SKM-1 (cell line): ENCODE measurements at regions not wholly inside any gene's neighbourhood (a gene's known extent, or its start where the extent isn't known, plus 50 kb on each side); places are given as distances from the start of the nearest gene placed in this dataset.
"Not testable (repeated sequence)": the region's sequence is repeated elsewhere in the genome, so short reads cannot be mapped to it uniquely, and the experiment has no call there.

Experiments used
- DNase-seq: peaks from one replicate; lab custom pipeline; 2025; ENCODE audit not compliant: unreplicated experiment; lab: John Stamatoyannopoulos, UW

DNA sequence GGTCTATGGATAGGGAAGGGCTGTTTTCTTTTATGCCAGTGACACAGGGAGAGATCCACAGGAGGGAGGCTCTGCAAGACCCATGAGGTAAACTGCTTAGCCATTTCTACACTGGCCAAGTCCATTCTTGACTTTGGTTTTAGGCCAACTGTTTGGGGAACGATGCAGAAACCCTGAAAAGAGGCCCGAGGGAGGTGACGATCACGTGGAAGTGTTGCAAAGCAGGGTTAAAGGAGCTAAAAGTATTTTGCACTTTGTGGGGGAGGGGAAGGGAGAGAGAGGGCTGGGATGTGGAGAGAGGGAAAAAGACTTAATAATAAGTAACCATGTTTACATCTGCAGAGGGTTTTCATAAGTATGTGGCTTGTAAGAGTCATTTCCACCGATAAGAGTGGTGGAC lies 239.7 kb downstream of the EMX2 start:
- no peak for DNase-seq

DNA sequence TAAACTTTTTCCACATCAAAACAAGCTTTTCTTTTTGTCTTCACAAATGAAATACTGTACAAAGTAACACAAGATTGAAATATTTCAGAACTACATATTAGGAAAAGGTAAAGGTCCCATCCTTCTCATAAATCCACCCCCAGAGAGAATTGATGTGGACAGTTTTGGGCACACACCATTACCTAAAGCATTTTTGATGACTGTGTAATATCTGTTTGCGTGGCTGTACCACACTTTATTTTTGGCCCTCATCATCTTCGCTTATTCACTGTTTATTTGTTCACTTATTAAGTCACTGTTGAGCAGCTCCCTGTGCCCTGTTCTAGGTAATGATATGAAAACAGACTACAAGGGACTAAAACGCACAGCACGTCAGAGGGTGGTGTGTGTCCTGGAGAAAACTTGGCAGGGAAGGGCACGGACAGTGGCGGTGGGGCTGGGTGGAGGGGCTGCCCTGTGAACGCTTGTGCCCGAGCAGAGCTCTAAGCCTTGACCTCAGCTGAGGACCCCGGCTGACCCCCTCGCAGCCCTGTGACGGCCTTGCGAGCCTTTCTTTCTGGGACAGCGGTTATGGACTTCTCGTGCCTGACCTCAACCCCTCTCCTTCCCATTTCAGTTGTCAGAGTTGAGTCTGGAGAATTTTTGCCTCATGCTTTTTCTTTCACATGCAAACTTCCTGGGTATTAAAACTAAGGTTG lies 241.3 kb downstream of the EMX2 start:
- DNase-seq, result no peak

DNA sequence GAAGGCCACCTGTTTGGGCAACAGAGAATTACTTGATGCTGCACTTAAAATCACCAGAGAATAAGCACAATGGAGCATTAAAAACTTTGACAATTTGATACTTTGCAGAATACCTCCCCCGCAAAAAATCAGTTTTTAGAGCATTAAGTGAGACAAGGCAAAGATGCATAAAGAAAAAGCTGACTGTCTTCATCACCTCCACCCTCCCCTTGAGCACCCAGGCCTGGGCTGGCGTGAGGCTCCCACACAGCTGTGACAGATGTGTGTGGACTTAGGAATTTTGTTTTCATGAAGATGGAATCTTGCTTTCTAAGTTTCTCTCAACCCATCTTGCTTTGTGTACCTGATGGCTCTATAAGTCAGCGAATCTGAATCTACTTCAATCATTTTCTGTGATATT lies 242.2 kb downstream of the EMX2 start:
- DNase-seq, result no peak

DNA sequence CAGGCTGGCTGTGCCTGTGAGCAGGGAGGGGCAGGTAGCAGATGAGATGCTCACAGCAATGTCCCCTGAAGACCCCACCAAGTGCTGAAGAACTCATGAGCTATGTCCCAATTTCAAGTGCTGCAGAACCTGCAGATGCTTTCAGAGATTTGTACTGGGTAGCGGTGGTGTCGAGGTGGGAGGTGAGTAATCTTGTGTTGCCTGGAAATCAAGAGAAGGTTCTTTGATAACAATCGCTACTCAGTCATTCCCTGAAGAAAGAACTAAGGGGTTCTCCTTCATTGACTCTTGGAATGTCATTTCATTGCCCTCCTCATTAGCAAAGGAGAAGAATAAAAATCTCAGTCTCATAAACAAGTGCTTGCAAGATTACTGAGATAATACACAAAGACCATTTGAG lies 246.4 kb downstream of the EMX2 start:
- DNase-seq, result no peak

DNA sequence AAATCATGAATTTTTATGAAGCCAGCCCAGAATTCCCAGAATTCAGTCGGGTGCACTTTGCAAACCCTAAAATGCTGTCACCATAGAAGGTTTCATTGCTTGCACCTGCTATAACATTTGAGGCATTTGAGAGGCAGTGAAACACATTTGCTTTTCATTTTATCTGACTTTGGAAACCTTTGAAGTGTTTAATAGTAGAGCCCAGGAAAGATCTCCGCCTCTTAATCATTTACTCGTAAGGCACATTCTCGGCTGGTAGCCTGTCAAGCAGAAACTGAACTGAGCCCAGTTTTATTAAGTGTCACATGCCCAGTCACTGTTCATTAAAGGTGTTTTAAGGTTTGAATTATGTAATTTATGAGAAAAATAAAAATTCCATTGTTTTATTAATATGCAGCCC lies 247.6 kb downstream of the EMX2 start:
- DNase-seq, result no peak

DNA sequence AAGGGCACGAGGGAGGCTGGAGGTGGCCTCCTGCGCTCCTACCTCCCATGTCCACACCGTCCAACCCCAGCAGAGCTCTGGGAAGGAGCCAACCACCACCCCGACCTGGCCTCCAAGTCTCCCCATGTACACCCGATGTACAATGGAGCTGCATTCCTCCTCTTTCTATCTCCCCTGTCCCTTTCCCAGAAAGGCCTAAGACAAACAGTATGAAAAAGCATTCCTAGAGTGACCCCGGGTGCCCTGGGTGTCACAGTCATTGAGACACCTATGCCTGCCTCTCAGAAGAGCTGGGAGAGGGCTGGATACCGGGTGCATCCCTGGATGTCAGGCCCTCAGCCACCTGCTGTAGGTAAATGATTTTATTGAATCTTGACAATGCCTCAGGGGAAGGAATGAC lies 248.1 kb downstream of the EMX2 start:
- DNase-seq, result no peak

DNA sequence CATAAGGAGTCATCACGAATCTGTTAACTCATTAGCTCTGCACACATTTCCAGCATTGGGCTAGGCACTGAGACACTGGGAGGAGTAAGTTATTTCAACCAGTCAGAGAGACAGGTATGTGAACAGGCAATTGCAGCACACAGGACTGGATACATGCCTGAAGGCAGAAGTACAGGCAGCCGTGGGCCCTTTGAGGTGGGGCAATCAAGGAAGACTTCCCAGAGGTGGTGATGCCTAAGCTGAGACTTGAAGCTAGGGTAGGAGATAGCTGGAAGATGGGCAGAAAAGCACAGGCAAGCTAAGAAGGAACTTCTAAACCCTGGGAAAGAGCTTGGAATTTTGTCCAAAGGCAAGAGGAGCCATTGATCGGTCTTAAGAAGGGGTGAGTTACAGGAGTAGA lies 249.7 kb downstream of the EMX2 start:
- DNase-seq, result no peak

DNA sequence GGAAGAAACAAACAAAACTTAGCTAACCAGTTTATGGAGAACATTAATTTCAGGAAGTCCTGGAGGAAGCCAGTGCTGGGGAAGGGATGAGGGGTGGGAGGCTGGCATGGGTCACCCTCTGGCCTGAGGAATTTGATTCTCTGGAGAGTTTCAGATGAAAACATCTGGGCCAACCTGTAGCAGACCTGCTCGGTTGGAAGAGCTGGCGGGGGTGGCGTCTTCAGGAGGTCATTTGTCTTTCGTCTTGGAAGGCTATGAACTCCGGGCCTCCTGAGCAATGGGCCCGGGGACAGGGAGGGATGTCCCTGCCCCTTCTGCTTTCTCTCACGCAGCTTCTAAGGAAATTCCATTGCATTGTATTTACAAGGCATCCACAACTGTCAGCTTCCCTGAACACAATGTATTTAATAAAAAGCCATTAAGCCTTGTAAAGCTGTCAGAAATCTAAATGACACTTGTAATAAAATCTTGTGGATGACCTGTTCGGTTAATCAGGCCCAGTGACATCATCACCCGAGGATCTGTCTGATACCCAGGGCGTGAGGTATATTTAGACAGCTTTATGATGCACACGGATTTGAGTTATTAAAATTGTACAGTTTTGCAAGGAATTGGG lies 250.5 kb downstream of the RAB11FIP2 start:
- DNase-seq, result no peak

DNA sequence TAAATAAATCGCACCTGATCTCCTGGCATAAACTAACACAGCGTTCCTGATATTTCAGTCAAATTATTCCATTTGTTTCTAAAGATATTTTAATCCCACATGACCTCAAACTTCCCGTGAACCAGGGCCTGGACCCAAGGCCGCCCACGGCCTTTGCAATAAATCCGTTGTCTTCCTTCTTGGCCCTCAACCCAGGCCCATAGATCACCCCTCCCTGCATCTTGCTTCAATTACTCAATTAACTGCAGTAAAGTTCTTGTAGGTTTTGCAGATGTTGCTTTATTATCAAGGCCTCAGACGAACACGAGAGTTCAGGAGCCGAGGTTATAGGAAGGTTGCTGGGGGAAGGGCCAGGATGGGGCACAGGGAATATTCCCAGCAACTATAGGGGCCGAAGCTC lies 249.4 kb downstream of the RAB11FIP2 start:
- DNase-seq, result no peak

DNA sequence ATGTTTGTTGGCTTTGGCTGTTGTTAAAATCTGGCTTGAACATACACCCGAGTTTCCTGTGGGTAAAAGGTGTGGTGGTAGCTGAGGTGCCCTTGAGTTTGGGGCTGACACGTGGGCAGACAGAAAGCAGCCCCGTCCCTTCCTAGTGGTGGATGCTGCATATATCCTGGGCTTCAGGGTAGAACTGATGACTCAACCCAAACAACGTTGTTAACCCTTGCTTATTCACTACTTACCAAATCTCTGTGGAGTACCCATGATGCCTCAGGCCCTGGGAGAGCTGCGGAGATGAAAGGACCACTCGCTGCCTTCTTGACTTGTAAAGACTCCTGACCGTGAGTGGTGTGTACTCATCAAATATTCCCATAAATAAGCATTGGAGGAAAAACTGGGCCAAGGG lies 245.1 kb downstream of the RAB11FIP2 start:
- no peak for DNase-seq

DNA sequence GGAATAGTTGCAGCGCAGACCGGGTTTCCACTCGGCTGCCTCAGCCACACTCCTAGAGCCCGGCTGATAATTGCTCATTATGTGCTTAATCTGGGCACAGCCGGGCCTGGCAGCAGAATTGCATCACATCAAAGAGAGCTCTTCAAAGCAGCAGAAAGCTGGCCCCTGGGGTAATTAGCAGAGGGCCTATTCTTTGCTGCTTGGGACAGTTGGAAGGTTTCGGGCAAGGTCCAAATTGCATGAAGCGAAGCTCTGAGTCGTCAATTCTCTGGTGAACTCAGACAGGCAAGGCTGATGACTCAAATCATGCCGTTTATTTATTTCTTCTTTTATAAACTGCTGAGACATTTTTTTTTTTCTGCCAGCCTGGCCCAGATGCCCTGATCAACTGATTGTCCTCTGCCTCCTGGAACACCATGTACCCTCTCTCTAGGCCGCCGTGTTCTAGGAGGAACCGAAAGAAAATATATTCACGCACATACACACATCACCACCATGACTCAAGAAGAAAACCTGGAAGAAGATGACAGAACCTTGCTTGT lies 242.2 kb downstream of the RAB11FIP2 start:
- DNase-seq, result no peak

DNA sequence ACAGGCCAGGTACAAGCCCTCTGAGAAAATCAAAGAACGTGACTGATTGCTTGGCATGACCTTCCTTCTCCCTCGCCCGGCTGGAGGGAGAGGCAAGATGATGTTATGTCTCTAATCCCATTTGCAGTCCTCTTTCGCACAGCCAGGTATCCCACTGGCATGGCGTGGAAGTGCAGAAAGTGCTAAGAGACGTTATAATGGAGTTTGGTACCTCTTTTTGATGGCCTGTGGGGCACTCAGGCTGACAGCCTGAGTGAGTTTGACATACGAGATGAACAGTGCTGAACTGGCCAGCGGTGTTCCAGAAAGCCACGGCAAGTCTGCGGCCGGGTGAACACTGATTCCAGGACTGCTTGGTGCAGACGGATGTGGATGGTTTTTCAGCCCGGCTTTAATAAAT lies 241.6 kb downstream of the RAB11FIP2 start:
- DNase-seq, result no peak

DNA sequence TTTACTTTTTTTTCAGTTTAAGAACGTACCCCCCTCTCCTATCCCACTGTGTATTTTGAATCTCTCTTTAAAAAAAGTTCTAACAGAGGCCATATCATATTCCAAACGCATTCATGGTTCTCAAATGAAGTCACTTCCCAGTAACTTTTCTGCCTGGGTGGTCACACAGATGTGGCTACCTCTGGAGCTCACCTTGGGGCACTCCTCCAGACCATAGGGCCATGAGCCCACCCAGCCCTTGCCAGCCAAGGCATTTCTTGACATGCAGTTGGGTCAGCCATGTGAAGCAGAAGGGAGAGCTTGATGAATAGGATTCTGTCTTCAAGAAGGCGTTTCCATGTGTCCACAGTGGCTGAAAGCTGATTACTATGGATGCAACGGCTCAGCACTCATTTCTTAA lies 239.3 kb downstream of the RAB11FIP2 start:
- no peak for DNase-seq

DNA sequence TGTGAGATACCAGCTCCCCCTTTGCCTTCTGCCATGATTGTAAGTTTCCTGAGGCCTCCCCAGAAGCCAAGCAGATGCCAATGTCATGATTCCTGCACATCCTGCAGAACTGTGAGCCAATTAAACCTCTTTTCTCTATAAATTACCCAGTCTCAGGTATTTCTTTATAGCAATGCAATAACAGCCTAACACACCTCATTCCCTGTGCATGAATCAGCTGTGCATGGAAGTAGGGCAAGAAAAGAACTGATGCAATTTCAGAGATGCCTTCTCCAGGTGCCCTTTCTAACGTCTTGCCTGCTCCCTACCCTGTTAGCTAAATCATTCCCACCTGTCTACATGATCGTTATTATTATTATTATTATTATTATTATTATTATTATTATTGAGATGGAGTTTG lies 230.9 kb downstream of the RAB11FIP2 start:
- not testable (repeated sequence) for DNase-seq

DNA sequence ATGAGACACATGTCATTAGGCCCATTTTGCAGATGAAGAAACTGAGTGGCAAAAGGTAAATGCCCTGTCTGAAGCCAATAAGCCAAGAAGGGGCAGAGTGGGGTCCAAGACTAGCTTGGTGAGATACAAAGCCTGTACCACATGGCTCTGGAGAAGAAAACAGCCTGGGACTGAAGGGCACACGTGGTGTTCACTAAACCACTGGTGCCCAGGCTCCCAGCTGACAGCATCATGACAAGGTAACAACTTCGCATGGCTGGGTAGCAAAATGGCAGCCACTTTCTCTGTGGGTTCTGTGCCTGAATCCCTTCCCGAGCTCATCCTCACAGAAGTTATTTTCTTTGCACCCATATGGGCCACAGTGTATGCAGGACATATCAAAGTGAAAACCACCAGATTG lies 229.6 kb downstream of the RAB11FIP2 start:
- DNase-seq, result no peak

DNA sequence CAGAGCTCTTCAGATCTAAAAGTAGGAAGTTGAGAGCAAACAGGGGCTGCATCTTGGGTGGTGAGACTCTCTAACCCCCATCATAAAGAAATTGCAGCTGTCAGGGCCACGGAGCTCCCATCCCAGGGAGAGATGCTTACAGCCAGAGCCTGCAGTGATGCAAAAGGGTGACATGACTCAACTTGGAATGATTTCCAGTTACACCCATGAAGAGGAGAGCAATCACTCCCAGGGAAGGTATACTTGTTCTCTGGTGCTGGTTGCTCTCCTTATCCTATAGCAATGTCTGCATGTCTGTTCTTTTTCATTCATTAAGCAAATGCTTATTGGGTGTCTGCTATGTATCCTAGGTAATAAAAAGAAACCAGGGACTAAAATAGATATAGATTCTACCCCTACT lies 228.0 kb downstream of the RAB11FIP2 start:
- no peak for DNase-seq

DNA sequence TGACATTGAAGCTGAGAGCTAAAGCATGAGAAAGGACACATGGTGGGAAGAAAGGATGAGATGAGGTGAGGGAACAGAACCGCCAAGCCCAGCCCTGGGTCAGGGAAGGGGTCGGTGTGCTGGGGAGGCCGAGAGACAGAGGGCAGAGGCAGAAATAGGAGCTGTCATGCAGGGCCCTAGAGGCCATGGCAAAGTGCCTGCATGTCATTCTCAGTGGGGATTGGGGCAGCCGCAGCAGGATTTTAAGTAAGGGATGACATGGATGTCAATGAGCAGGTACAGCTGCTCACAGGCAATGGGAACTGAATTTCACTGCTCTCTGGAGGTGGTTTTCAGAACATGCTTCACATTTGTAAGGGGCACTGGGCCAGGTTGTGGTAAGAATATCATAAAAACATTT lies 227.4 kb downstream of the RAB11FIP2 start:
- no peak for DNase-seq

DNA sequence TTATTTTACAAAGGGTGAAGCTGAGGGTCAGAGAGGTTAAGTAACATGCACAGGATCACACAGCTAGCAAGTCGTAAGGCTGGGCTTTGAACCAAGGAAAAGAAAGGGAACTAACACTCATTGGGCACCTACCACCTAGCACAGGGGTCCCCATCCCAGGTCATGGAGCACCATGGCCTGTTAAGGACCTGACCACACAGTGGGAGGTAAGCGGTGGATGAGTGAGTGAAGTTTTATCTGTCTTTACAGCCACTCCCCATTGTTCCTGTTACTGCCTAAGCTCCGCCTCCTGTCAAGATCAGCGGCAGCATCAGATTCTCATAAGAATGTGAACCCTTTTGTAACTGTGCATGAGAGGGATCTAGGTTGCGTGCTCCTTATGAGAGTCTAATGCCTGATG lies 222.8 kb downstream of the RAB11FIP2 start:
- no peak for DNase-seq

DNA sequence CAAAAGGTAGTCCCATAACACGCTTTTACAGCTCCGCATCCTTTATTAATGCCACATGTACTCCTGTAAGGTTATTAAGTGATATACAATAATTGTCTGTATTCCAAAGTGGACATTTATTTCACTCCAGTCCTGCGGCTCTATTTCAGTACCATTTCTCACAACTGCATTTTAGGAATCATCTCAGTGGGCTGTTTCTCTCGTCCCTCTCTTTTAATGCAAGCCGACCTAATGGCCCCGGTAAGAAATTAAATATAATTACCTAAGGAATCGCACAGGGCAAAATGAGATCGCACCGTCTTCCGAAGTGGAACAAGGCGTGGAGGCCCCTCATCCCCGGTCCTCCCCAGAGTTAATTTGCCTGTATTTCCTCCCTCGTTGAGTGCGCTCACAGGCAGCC lies 216.5 kb downstream of the RAB11FIP2 start:
- DNase-seq, result no peak

DNA sequence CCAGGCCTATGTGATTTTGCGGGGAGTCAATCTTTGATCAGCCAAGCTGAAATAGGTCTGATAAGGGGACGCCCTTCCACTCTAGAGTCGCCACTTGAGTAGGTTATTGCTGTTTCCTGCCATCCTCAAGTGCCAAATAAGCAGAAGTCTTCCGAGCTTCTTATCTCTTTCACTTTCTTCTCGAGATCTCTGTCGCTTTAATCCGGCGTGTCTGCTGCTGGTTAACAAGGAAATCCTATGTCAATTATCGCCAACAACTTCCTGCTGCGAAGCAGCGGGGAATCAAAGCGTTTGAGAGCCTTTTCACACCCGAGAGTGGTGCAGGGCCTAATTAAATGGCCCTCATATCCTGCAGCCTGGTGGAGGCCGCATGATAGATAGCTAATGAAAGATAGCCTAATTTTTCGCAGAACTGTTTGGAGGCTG lies 215.9 kb downstream of the RAB11FIP2 start:
- no peak for DNase-seq

DNA sequence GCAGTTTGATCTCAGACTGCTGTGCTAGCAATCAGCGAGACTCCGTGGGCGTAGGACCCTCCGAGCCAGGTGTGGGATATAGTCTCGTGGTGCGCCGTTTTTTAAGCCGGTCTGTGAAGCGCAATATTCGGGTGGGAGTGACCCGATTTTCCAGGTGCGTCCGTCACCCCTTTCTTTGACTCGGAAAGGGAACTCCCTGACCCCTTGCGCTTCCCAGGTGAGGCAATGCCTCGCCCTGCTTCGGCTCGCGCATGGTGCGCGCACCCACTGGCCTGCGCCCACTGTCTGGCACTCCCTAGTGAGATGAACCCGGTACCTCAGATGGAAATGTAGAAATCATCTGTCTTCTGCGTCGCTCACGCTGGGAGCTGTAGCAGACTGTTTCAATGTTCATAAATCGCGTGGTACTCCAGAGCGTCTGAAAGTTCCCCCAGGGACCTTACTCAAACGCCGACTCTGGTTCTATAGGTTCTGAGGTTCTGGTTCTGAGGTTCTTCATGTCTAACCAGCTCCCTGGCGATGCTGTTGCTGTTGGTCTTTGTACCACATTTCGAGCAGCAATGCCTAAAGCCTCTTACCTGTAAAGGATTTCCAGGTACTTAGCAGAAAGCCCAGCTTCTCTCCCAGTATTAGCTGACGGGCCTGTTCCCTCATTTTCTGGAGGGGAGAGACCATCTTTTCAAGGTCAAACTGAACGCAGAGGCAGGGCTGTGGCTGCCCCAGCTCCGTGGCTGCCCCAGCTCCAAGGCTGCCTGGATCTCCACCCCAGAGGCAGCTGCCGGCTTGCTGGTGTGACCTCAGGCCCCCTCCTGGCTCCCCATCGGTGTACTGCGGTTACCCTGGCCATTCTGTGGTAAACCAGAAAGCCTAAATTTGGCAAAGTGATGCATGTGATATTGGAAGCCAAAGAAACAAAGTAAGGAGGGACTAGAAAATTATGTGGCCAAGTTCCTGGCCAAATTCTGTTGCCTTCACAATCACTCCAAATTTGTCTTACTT lies 207.9 kb downstream of the RAB11FIP2 start:
- DNase-seq, result not testable (repeated sequence)

DNA sequence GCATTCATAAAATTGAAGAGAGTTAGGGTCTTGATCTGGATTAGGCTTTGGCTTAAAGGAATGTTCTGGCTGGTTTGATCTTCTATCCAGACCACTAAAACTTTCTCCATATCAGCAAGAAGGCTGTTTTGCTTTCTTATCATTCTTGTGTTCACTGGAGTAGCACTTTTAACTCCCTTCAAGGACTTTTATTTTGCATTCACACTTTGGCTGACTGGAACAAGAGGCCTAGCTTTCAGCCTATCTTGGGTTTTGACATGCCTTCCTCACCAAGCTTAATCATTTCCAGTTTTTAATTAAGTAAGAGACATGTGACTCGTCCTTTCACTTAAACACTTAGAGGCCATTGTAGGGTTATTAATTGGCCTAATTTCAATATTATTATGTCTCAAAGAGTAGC lies 190.3 kb downstream of the RAB11FIP2 start:
- DNase-seq, result not testable (repeated sequence)
